Activated effector memory CD4-positive, alpha-beta T cell treated with anti-CD3 and anti-CD28 coated beads, Interleukin-2, amount 50 U/mL, for 16 hours (primary cell): ENCODE measurements at regions not wholly inside any gene's neighbourhood (a gene's known extent, or its start where the extent isn't known, plus 50 kb on each side); places are given as distances from the start of the nearest gene placed in this dataset.

Experiments
- DNase-seq: peaks from one replicate; pipeline ENCODE4 v3.0.0-alpha.2; 2020

DNA sequence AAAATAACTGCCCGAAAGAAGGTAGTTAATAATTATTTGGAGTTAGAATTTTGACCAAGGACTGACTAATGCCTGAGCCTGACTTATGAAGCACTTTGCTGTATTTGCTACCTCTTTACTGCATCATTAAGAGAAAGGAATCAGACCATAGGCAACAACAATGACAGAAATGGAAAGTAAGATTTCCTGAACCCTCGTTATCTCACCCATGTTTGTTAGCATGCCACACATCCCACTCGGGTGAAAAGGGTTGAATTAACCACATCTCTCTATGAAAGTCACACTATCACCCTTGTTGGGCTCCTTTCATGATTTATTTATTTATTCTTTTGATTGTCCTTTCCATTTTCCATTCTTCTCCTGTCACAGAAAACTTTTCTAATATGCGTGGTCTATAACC, 59.6 kb downstream of the OLIG3 start:
- DNase-seq = no peak

DNA sequence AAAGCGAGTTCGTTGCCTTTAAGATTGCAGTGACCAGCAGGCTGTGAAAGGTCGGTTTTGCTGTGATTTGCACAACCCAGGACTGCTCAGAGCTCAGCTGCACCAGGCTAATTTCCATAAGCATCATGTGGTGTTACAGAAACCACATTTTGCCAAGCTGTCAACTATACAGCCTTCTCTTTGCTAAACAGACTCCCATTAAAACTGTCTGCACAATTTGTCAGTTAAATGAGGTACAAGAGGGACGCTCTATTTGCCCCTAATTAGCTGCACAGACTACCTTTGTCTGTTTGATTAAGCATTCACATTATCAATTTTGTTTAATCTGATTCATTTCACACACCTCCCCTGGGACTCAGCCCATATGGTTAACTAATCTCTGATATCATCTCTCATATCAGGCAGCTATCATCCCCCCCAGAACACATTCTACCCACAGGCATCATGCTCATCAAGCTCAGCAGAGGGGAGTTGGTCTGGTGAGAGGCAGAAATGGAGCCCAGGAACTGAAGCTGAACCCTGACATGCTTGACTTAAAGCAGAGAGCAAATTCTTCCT, 62.1 kb downstream of the OLIG3 start:
- DNase-seq = no peak

DNA sequence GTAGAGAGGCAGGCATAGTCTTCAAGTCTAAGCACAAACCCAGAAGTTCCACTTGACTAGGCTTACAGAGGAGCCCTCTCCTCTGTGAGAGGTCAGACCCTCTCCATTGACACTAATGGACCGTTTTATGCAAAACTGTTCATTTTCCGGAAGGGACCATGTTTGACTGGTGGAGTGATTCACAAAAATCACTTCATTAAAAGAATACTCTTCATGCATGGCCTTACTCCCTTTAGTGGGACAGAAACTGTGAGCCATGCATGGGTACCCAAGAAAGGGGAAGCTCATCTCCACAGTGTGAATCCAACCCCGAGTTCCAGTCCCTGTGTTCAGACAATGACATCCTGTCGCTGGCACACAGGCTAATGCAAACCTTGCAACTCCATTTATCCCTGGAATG, 63.2 kb downstream of the OLIG3 start:
- no peak for DNase-seq

DNA sequence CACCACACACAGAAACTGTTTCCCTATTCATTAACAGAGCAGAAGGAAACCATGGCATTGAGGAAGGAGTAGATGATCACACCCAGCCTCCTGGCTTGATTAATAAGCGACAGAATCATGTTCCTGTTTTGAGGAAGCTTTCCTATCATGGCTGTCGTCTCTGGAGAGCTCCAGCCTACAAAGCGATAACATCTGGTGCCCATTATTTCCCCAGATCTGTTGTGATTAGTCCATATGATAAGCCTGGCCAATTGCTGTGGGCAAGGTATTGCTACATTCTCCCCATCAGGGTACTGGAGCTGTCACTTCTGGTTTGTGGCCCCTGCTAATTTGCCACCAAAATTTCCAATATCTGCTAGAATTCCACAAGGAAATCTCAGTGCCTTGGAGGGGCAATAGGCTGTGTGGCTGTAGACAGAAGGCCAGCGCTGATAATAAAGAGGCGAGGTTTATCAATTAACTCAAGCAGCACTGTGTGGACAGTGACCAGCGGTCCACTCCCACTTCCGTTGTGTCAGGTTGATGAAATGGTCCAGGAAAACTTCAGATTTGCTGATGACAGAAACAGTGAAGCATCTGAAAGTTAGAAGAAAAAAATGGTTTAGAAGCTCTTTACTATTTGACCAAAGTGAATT, 66.4 kb downstream of the OLIG3 start:
- no peak for DNase-seq

DNA sequence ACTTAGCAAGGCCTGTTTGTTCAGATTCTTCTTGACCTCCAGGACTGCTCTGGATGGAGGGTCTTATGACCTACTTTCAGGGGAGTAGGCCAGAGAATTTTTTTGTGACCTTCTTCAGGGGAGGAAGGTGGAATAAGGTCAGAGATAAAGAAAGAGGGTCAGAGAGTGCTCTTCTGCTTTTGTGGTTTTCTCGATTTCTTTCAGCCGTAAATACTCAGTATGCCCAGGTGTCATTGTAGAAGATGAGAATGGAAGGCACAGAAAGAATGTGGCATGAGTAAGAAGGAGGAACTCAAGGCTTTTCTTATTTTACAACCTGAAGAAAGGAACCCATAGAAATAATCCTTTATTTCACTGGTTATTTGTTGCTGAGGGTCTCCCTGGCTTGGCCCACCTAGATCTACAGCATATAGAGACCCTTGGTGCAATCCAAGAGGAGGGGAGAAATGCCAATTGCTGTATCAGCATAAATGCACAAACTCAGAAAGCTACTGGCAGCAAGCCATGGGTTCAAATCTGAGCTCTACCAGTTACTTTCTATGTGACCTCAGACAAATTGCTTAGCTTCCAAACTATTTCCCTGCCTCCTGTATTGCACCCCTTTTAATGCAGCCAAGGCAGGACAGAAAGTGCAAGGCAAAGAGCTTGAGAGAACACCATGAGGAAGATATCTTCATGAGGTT, 68.0 kb downstream of the OLIG3 start:
- no peak for DNase-seq

DNA sequence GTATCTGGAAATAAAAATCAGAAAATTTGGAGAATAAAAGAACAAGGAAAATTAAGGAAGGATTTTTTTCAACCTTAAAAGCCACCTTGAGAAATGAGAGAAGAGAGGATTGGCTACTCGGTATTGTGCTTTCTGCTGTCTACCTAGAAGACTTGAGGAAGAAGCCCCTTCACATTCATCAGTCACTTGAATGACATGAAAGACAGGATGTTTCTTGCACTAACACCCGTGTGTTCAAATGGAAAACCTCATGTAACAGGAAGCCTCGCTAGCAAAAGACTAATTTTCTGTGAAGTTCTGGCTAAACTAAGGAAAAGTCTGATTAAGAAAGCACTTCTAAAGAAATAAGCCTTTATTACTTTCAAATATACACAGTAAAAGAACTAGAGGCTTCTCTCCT, 69.9 kb downstream of the OLIG3 start:
- no peak for DNase-seq

DNA sequence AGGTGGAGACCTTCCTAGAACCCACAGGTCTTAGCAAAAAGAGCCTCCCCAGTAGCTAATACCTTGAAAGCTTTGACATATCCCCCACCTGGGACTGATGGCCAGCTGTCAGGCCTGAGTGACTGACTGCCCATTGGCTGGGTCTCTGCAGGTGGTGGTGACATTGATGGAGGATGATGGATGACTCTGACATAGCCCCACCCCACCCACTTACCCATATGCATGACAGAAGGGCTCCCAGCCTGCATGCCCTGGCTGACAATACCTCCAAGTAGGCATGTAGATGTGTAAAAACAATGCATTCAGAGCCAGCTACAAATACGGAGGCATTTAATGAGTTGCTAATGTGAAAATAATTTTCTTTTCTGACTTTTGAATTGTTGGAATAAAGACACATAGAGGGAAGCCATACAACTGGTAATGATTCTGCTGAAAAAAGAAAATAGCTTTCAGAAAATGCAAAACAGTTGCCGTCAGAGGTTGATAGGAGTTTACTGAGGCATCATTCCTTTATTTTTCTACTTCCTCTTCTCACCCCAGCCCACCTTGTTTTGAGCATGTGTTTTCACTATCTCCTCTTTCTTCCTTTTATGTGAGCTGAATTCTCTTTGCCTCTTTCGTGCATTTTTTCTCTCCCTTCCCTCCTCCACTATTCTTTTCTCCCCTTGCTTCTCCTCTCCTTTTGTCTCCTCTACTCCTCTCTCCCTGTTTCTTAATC, 70.6 kb downstream of the OLIG3 start:
- no peak for DNase-seq

DNA sequence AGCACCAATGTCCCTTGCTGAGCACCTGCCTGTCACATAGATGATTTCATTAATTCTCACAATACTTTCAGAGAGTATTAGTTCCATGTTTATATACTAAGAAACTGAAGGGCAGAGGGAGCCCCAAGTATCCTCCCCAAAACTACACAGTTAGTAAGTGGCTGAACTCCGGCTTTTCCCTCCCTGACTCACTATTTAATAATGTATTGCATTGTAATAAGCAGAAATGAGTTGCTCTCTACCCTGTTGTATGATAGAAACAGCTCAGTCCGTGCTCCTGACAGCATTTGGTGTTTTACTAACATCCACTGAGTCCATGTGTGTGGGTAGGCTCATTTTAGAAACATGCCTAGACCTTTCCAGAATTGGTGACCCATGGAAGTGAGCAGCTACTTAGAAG, 76.8 kb downstream of the OLIG3 start:
- no peak for DNase-seq

DNA sequence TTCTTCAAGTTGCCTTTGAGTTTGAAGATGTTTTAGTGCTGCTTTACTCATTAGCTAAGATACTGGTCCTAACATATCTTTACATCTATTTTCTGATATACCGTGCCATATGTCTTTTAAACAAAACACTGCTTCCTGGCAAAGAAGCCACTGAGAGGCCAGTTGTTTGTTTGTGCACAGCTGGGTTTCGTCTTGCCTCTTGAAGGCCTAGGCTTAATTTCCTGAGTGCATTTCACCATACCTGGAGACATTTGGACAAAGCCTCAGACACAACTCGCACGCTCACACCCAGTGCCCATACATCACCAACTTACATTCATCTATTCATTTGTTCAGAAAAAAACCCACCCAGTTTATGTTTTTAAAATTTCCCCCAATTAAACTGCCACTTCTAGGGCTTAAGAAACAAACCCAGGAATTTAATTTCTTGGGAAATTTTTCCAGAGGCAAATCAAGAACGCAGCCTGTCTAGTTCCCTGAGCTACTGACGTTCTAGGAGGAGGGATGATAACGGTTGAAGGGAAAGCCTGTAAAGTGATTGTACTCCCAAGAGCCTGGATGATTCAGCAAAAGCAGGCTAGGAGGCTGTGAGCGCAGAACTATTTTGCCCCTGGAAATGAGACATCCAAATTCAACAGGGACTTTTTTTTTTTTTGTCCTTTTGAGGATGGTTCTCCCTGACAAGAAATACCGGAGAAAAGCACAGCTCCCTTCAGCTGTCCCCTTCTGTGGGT, 77.7 kb downstream of the OLIG3 start:
- no peak for DNase-seq

DNA sequence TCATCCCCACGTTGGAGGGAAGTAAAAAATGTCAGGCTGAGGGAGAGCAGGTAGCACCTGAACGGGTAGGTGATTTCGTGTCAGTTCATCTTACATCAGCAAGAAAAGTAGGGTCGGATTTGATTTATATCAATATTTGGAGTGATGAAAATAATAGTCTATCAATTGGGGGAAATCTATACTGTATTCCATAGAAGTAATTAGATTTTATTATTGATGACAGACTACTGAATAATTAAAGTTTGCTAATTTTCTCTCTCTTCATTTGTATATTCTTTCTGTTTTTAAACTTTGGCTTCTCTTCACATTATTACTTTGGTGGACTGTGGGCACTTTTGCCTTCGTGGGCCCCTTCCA, 78.4 kb downstream of the OLIG3 start:
- DNase-seq = no peak

DNA sequence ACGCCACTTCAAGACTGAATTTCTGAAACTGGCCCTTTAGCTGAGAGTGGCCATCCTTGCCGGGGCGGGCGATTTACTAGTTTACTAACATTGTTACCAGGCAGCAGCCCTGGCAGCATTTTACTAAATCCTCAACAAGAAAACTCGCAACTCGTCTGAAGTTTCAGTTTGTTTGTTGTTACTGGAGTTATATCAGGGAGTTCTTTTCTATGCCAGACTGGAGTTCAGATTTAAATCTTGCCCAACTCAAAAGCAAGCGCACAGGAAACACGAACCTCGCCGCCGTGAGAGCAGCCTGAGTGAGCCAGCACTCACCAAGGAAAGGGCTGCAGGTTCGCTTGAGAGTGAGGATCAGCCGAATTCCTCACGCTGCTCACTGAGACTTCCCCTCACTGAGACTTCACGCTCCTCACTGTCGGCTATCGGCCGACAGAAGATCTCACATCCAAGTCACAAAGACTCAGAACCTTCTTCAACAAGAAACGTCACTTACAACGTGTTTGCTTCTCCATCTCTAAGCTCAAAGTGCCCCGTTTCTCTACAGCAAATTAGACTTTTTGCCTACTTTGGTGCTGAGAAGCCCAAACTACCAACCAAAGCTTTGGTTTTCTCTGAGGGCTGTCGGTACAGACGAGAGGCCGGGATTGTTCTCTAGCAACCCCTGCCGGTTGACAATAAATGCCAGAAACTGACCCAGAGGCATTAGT, 78.9 kb downstream of the OLIG3 start:
- peak; percentile 83 for DNase-seq

DNA sequence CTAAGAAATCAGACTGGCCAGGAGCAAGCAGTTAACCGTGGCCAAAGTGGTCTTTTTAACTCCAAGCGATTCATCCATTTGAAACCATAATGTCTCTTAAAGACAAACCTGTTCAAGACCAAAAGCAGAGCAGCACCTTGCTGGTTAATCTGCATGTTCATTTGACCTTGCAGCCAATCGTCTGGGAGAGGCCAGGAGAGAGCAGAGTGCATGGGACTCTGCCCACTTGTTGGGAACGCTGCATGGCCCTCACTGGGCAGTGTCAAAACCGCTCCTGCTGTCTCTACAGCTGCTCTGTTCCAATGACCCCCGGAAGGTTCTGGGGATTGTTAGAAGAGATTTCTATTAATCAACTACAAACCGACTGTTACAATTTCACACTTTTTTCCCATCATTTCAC, 79.6 kb downstream of the OLIG3 start:
- no peak for DNase-seq

DNA sequence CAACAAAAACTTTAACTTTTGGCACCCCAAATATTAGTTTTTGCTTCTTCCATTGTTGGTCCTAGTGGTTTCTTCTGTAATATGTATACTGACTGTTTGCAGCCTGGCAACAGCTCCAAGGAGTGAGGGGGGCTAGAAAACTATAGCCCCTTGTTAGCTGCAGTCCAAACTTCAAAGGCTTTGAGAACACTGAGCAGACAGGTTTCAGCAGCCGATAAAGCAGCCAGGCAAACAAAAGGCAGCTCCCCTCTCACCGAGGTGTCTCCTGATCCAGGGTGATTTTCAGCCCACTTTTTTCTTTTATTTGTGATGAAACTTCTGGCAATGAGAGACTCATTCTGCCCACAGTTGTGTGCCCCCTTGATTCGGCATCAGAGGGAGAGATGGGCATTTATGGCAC, 80.7 kb downstream of the OLIG3 start:
- DNase-seq = no peak

DNA sequence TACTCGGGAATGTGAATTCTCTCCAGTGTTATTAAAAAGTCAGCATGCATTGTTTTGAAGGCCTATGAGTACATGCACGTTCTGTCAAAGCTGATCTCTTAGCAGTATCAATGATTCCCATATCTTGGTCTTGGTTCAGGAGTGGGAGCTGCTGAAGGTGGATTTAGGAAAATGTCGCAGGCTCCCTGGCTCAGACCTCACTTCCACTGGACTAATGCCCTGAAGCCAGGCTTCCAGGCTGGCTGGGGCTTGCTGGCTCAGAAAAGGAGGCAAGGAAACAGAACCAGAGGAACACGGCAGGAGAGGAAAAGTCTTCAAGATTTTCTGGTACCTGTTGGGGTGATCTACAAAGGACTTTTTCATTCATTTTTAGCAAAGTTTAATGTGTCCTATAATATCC, 81.6 kb downstream of the OLIG3 start:
- no peak for DNase-seq

DNA sequence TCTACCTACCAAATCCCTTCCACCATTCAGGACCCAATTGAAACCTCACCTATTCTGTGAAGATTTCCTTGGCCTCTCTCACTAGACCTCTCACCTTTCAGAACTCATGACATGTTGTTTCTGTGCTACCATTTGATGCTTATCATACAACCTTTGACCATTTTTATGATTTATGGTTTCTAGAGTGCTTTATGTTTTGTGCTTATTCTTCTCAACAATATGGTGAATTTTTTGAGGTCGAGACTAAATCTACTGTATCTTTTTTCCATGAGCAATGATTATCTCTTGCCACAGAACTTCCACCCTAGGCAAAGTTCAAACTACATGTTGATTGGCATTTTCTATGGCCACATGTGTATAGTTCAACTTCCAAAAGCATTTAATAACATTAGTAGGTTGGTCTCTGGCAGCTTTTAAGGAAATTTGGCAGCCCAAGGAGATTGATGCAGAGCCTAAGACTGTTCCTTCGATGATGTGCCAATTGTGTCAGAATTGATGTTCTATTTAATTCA, 84.9 kb downstream of the OLIG3 start:
- DNase-seq = no peak

DNA sequence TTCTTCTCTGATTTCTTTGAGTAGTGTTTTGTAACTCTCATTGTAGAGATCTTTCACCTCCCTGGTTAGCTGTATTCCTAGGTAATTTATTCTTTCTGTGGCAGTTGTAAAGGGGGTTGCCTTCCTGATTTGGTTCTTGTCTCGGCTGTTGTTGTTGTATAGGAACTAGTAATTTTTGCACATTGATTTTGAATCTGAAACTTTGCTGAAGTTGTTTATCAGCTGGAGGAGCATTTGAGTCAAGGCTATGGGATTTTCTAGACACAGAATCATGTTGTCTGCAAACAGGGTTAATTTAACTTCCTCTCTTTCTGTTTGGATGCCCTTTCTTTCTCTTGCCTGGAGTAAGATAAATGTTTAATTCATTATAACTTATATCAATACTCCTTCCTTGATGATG, 86.4 kb downstream of the OLIG3 start:
- no peak for DNase-seq

DNA sequence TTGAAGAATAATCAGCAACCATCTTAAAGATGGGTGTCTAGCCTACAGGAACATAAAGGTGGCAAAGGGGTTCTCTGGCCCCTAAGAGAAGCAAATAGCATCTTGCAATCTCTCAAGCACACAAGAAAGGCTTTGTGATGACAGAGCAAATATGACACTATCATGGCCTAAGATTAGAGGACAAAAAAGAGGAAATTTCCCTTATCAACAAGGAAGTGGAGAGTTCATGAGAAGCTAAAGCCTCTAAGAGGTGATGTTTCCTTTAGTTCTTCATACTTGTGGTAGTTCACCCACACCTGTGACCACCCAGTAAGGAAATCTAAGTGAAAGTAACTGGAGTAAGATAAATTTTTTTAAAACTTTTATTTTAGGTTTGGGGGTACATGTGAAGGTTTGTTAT, 88.4 kb downstream of the OLIG3 start:
- DNase-seq = no peak

DNA sequence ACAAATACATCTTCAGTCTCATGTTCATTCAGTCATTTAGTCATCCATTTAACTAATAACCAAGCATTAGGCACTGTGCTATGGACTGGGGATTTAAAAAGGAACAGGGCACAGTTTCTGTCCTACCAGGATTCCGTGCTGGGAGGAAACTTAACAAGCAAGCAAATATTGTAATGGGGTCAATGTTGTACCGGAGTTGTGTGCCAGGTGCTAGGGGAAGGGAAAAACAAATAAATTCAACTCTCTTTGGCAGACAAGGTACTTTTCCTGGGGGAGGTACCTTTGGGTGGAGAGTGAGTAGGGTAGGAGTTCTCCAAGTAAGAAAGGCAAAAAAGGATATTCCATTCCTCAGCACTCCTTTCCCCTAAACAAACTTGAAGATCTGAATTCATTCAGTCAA, 90.3 kb downstream of the OLIG3 start:
- no peak for DNase-seq

DNA sequence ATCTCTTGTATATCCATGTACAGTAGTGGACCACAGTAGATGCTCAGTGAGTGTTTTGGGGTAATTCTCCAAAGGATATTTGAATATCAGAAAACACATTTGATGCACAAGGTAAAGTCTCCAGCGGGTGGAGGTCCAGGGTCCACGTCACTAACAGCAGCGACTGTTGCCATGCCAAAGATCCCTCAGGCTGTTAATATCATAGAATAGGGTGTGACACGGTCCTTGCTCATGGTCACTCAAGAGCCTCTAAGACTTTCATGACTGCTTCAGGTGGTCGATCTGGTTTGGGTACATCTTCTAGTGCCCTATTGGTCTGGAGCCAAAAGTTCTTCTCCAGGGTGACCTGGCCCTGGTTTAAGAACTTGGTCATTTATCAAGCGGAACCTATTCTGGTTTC, 90.8 kb downstream of the OLIG3 start:
- no peak for DNase-seq

DNA sequence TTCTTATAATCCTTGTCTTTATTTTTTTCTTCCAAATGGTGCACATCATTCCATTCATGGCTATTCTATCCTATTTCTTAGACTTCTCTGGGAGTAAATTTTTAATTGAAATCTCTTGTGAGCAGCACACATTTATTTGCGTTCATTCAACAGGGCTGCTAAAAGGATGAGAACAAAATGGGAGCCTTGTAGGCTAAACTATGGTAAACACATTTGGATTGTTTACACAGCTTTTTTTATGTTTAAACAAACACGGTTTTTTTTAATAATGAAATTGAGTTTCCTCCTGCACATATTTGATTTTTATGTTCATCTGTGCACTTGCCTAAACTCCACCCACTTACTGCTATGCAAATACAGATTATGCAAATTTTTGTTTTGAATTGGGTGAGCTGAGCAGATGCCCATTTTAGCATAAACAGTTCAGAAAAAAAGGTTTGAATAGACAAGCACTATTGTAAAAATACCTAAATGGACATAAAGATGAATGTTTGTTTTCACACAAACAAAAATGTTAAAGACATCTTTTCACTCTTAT, 92.0 kb downstream of the OLIG3 start:
- DNase-seq = no peak

DNA sequence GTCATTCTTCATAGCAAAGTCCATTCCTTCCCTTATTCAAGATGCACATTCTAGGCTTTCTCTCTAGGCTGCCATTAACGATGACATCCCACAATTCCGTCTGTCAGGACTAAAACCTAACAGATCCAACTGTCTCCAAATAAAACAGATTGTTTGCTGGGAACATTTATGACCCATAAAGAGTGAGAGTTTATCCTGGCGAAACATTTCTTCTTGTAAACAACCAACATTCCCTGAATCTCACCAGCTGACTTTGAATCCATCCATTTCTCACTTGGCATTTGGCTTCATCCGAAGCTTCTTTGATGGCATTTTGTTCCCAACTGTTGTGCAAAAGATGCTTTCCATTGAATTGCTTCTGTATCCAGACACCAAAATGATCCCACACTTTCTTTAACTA, 93.1 kb downstream of the OLIG3 start:
- no peak for DNase-seq

DNA sequence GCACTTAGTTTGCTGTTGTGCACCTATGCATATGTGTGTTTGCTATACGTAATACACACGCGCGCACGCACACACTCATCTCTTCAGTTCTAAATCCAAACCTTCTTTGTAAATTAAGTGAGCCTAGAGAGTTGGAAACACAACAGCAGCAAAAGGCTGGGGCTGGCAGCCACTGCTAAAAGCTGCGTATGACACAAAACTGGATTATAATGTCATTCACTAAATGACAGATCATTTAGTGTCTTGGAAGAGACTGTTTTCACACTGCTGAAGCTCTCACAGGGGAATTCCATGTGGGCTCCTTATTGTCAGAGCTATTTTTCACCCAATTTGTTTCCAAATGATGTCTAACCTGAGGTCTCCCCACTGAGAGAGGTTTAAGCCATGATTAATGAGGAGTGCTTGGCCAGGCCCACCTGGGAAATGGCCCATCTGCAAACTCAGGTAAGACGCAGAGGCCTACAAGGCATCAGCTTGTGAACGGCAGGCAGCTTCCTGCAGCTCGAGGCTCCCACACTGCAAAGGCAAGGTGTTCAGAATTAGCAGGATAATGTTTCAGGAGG, 94.2 kb downstream of the OLIG3 start:
- DNase-seq = no peak
